Esophagus squamous epithelium (tissue), 5 donors: ENCODE measurements at regions not wholly inside any gene's neighbourhood (a gene's known extent, or its start where the extent isn't known, plus 50 kb on each side); places are given as distances from the start of the nearest gene placed in this dataset.

ENCODE experiments used
- DNase-seq: peaks from one replicate; lab custom pipeline; 2025; lab: John Stamatoyannopoulos, UW
- H3K27ac ChIP-seq, 4 donors: fragments of 200-600 bp; sonication (generic); one replicate each; pipeline ENCODE4 v1.5.1; 2016 to 2019; ENCODE audit warnings: mild to moderate bottlenecking in 1 of 4
- H3K27me3 ChIP-seq, 4 donors: fragments of 200-600 bp; sonication (generic); 1 replicate in 3 of 4; 2 replicates in 1 of 4; pipeline versions ENCODE4 v1.5.1 to v1.6.0; 2017 to 2021; ENCODE audit warnings: antibody characterized with exemption in 1 of 4
- H3K36me3 ChIP-seq, 3 donors: fragments of 200-600 bp; sonication (generic); one replicate each; pipeline ENCODE4 v1.5.1; 2016 to 2019
- H3K4me1 ChIP-seq, 3 donors: fragments of 200-600 bp; sonication (generic); one replicate each; pipeline ENCODE4 v1.5.1; 2017 to 2019
- H3K4me3 ChIP-seq, 4 donors: fragments of 200-600 bp; sonication (generic); 1 replicate in 3 of 4; 2 replicates in 1 of 4; pipeline ENCODE4 v1.5.1; 2016 to 2019; ENCODE audit warnings: mild to moderate bottlenecking in 2 of 4, moderate library complexity in 1 of 4
- H3K9me3 ChIP-seq, 3 donors: fragments of 200-600 bp; sonication (generic); one replicate each; pipeline ENCODE4 v1.5.1; 2016 to 2019
- POLR2A ChIP-seq, 4 donors: fragments of 450-650 bp; IDR thresholded peaks; one replicate each; pipeline ENCODE4 v1.6.1; 2017; ENCODE audit warnings: antibody characterized with exemption in 4 of 4, mild to moderate bottlenecking in 4 of 4, moderate library complexity in 3 of 4
- WGBS, 2 donors: methylation state at CpG; one replicate each; pipeline ENCODE4 v1.1.5; 2018; 5-methylcytosine and 5-hydroxymethylcytosine counted together
- intact Hi-C: fragments of 100-400 bp; cut with DNase I; formaldehyde crosslinking; loops from one replicate; pipeline ENCODE4 v1.15.0; 2022
- TF ChIP-seq, protein P1 (sequence below), 6 experiments: fragments of 450-650 bp in 4 of 6; fragments of 200-600 bp in 2 of 6; sonication (generic) in 2 of 6; IDR thresholded peaks; one replicate each; pipeline ENCODE4 v1.5.1; 2016 to 2019; ENCODE audit warnings: antibody characterized with exemption in 6 of 6, mild to moderate bottlenecking in 4 of 6, moderate library complexity in 4 of 6
- donor health status: DM: yes; HTN: yes; CAD: no.

DNA sequence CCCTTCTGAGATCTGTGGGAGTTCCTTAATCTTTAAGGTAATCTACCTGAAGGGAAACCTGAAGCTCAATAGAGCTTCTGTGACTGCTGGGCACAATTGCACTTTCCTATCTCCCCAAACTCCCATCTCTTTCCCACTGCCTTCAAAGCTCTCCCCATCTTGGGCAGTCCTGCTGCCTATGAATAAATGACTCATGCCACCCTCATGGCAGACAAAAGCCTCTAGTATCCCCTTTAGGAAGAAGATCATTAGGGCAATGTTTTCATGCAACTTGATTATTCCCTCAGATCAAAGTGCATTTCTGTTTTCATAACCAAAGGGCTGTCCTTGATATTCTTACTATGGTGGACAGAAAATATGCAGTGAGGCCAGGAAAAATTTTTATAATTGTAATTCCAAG, 704.9 kb upstream of the LRRN3 start:
- DNase-seq = no peak
- TF ChIP-seq, protein P1, sequence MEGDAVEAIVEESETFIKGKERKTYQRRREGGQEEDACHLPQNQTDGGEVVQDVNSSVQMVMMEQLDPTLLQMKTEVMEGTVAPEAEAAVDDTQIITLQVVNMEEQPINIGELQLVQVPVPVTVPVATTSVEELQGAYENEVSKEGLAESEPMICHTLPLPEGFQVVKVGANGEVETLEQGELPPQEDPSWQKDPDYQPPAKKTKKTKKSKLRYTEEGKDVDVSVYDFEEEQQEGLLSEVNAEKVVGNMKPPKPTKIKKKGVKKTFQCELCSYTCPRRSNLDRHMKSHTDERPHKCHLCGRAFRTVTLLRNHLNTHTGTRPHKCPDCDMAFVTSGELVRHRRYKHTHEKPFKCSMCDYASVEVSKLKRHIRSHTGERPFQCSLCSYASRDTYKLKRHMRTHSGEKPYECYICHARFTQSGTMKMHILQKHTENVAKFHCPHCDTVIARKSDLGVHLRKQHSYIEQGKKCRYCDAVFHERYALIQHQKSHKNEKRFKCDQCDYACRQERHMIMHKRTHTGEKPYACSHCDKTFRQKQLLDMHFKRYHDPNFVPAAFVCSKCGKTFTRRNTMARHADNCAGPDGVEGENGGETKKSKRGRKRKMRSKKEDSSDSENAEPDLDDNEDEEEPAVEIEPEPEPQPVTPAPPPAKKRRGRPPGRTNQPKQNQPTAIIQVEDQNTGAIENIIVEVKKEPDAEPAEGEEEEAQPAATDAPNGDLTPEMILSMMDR (IDR thresholded peaks at IDR 0.05) = no peak
- no peak for TF ChIP-seq POLR2A (IDR thresholded peaks at IDR 0.05)
- Histone ChIP-seq H3K27me3 (no peaks in the 10 kb centered on the region), H3K27ac (no peak overlapping the region), H3K4me3 (no peak overlapping the region), H3K4me1 (no peaks in the 10 kb centered on the region), H3K9me3 (no peaks in the 10 kb centered on the region), H3K36me3 (no peaks in the 10 kb centered on the region)
- intact Hi-C loops = no loop called here

DNA sequence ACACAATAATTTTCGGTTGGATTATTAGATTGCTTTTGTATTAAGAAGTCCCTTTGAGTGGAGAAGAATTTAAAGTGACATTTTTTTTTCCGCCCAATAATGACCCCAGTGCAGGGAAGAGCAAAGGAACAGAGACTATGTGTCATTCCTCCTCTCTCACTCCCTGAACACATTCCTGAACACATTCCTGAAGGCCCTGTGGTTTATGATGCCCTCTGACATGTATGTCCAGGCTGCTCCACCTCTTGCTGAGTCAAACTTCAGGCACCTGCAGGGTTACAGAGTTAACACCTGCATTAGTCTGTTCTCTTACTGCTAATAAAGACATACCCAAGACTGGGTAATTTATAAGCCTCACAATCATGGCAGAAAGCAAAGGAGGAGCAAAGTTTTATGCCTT, 704.0 kb upstream of the LRRN3 start:
- no peak for TF ChIP-seq POLR2A (IDR thresholded peaks at IDR 0.05)
- TF ChIP-seq, protein P1 (IDR thresholded peaks at IDR 0.05) = no peak
- H3K4me1 ChIP-seq = no peaks in the 10 kb centered on the region
- no peak overlapping the region for H3K27ac ChIP-seq
- no peaks in the 10 kb centered on the region for H3K27me3 ChIP-seq
- 47 to 54% methylated on average over 2 of the region's 2 CpGs for WGBS, 2 donors
- no peaks in the 10 kb centered on the region for H3K9me3 ChIP-seq
- H3K36me3 ChIP-seq = no peaks in the 10 kb centered on the region
- no peak overlapping the region for H3K4me3 ChIP-seq
- intact Hi-C loops = no loop called here
- DNase-seq = no peak

DNA sequence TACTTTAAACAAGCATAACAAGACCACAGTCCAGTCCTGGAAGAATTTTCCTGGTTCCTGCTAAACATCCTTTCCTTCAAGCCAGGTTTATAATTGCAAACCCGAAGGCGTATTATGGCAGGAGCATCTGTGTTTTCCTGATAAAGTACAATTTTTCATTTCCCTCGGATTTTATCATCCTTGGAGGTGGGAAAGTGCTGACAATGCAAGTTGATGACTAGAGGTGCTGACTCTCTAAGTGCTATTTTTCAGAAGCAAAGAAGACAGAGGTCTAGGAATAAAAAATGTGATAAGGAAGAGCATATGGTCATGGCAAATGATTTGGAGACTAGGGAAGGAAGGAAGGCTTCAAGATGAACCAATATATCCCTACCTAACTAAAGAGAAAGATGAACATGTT, 703.2 kb upstream of the LRRN3 start:
- H3K4me1 ChIP-seq = no peaks in the 10 kb centered on the region
- DNase-seq = no peak
- no peak overlapping the region for H3K27ac ChIP-seq
- intact Hi-C loops = no loop called here
- WGBS, 2 donors = 53 to 76% methylated on average over 3 of the region's 3 CpGs
- H3K4me3 ChIP-seq = no peak overlapping the region
- no peaks in the 10 kb centered on the region for H3K9me3 ChIP-seq
- no peaks in the 10 kb centered on the region for H3K27me3 ChIP-seq
- TF ChIP-seq POLR2A (IDR thresholded peaks at IDR 0.05) = no peak
- no peaks in the 10 kb centered on the region for H3K36me3 ChIP-seq

DNA sequence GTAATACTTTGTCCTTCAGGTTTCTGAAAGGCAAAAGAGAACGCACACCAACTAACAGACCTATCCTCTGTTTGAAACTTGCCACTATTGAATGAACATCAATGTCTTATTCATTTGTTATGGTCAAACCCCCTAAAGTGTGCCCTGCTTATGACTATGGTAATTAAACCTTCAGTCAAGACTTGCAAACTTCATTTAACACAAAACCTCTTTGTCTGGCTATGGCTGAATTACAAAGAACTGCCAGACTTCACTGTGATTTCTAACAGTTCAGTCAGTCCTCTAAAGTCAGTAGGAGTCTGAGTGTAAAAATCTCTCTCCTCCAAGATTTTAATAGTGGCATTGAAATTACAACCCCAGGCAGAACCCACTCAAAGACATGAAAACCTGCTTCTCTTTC, 702.5 kb upstream of the LRRN3 start:
- WGBS, 2 donors = 85 to 96% methylated on average over 1 of the region's 1 CpG
- Histone ChIP-seq H3K27ac (no peak overlapping the region), H3K4me1 (no peaks in the 10 kb centered on the region), H3K9me3 (no peaks in the 10 kb centered on the region), H3K4me3 (no peak overlapping the region), H3K36me3 (no peaks in the 10 kb centered on the region), H3K27me3 (no peaks in the 10 kb centered on the region)
- no peak for TF ChIP-seq POLR2A (IDR thresholded peaks at IDR 0.05)
- TF ChIP-seq, protein P1 (IDR thresholded peaks at IDR 0.05) = no peak
- no peak for DNase-seq
- intact Hi-C loops = no loop called here

DNA sequence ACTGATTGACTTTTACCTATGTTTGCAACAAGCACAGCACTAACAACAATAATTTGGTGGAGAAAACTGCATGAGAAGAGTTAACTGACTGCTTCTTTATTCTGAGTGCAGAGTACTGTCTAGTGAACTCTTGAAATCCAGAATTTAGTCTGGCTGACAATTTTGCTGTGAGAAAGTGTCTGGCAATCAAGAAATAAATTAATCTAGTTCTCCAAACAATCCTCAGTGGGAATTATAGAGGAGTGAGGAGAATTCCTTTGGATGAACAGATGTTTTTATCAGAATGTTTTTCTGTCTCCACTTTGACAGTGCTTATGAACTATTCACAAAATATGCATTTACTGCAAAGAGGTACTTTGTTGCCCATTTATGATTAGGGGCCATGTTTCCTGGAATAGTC, 694.9 kb upstream of the LRRN3 start:
- intact Hi-C loops = no loop called here
- Histone ChIP-seq H3K4me3 (no peak overlapping the region), H3K27ac (no peak overlapping the region), H3K36me3 (no peaks in the 10 kb centered on the region), H3K4me1 (no peaks in the 10 kb centered on the region), H3K27me3 (no peaks in the 10 kb centered on the region), H3K9me3 (no peaks in the 10 kb centered on the region)
- TF ChIP-seq POLR2A (IDR thresholded peaks at IDR 0.05) = no peak
- TF ChIP-seq, protein P1 (IDR thresholded peaks at IDR 0.05) = no peak
- DNase-seq = no peak

DNA sequence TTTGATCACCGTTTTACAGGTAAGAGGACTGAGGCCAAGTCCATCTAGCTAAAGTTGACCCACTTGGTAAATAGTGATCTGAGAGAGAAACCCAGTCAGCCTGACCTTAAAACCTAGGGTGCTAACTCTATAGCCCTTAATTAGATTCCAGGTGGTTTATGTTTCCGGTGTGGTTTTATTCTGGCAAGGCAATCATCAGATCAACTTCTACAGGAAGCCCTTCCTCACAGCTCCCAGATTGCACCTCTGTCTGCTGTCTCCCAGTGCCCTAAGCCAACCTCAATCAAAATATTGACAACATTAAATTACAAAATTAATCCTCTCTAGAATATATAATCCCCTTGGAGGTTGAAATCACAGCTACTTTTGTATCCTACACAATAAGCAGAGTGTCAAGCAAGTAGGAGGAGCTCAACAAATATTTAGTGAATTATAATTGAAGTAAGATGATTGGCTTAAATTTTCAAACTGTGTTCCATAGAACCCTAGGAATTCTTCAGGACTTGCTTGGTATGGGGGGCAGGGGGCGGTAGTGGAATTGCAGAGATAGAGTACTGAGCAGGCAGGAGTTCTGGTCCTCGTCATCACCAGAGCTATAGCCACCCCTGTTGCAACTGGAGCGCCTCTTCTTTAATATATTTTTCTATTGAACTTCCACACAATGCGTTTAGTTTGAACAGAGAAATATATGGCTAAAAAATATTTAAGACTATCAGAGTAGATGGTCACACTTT, 692.8 kb upstream of the LRRN3 start:
- Histone ChIP-seq H3K4me1 (no peaks in the 10 kb centered on the region), H3K4me3 (no peak overlapping the region), H3K27me3 (no peaks in the 10 kb centered on the region), H3K36me3 (no peaks in the 10 kb centered on the region), H3K27ac (no peak overlapping the region), H3K9me3 (no peaks in the 10 kb centered on the region)
- intact Hi-C loops = no loop called here
- DNase-seq = no peak
- TF ChIP-seq POLR2A (IDR thresholded peaks at IDR 0.05) = no peak
- TF ChIP-seq, protein P1 (IDR thresholded peaks at IDR 0.05) = no peak
- WGBS, 2 donors = 90% methylated on average over 6 of the region's 6 CpGs
